ENCODE measurements at regions not wholly inside any gene's neighbourhood (a gene's known extent, or its start where the extent isn't known, plus 50 kb on each side); places are given as distances from the start of the nearest gene placed in this dataset.

DNA sequence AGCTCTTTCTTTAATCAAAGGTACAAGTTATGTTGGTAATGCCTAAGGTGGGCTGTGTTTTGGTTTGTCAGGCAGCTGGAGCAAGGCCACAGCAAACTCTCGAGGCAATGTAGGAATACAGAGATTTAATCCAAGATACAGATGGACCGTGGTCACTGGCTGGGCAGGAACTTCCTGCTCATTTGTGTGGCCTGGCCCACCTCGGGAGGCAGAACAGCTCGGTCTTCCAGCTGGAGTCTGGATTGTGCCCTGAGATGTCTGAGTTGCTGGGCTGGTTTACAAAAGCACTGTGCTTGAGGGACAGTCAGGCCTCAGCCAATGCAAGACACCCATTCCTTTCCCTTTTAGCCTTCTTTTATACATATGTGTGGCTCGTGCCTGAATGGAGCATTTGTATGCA is 506.1 kb upstream of the SALL3 start:
- TF ChIP-seq, protein P1, sequence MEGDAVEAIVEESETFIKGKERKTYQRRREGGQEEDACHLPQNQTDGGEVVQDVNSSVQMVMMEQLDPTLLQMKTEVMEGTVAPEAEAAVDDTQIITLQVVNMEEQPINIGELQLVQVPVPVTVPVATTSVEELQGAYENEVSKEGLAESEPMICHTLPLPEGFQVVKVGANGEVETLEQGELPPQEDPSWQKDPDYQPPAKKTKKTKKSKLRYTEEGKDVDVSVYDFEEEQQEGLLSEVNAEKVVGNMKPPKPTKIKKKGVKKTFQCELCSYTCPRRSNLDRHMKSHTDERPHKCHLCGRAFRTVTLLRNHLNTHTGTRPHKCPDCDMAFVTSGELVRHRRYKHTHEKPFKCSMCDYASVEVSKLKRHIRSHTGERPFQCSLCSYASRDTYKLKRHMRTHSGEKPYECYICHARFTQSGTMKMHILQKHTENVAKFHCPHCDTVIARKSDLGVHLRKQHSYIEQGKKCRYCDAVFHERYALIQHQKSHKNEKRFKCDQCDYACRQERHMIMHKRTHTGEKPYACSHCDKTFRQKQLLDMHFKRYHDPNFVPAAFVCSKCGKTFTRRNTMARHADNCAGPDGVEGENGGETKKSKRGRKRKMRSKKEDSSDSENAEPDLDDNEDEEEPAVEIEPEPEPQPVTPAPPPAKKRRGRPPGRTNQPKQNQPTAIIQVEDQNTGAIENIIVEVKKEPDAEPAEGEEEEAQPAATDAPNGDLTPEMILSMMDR (IDR thresholded peaks at IDR 0.05) = no peak
- TF ChIP-seq POLR2A (IDR thresholded peaks at IDR 0.05) (no peak), POLR2AphosphoS5 (IDR thresholded peaks at IDR 0.05; ENCODE audit: insufficient read depth in 1 of 2, low read depth in 1 of 2) (no peak)

All from vagina (tissue), 2 donors.